ENCODE measurements at regions not wholly inside any gene's neighbourhood (a gene's known extent, or its start where the extent isn't known, plus 50 kb on each side); places are given as distances from the start of the nearest gene placed in this dataset.

GRCh38 chr1:200265881-200266280 lies 144.0 kb downstream of the ZNF281 start:
- H3K27ac ChIP-seq, result no peak overlapping the region
- H3K36me3 ChIP-seq, result no peaks in the 10 kb centered on the region
- H3K4me1 ChIP-seq, result no peaks in the 10 kb centered on the region
- TF ChIP-seq CTCF (IDR thresholded peaks at IDR 0.05), result no peak
- no peak overlapping the region for H3K4me3 ChIP-seq
- no peak for DNase-seq
- no peaks in the 10 kb centered on the region for H3K27me3 ChIP-seq
- intact Hi-C loops (cut with DNase I), result no loop called here
- ATAC-seq, result no peak
- no peaks in the 10 kb centered on the region for H3K9me3 ChIP-seq

GRCh38 chr1:200265104-200265503 lies 144.7 kb downstream of the ZNF281 start:
- H3K4me1 ChIP-seq, result no peaks in the 10 kb centered on the region
- ATAC-seq, result no peak
- no peak overlapping the region for H3K27ac ChIP-seq
- no peak overlapping the region for H3K4me3 ChIP-seq
- intact Hi-C loops (cut with DNase I), result no loop called here
- no peaks in the 10 kb centered on the region for H3K9me3 ChIP-seq
- H3K27me3 ChIP-seq, result no peaks in the 10 kb centered on the region
- no peak for DNase-seq
- H3K36me3 ChIP-seq, result no peaks in the 10 kb centered on the region
- TF ChIP-seq CTCF (IDR thresholded peaks at IDR 0.05), result no peak

- no peak for ATAC-seq
- no peak for TF ChIP-seq CTCF (IDR thresholded peaks at IDR 0.05)
- Histone ChIP-seq H3K9me3 (no peaks in the 10 kb centered on the region), H3K27me3 (no peaks in the 10 kb centered on the region), H3K4me3 (no peak overlapping the region), H3K4me1 (no peaks in the 10 kb centered on the region), H3K27ac (no peak overlapping the region), H3K36me3 (no peaks in the 10 kb centered on the region)
- intact Hi-C loops (cut with DNase I), result no loop called here
- DNase-seq, result no peak
These were observed 146.6 kb downstream of the ZNF281 start for GRCh38 chr1:200263203-200263602.

- ATAC-seq (no peak), DNase-seq (no peak)
- Histone ChIP-seq H3K9me3 (no peaks in the 10 kb centered on the region), H3K27ac (no peak overlapping the region), H3K4me3 (no peak overlapping the region), H3K27me3 (no peaks in the 10 kb centered on the region), H3K36me3 (no peaks in the 10 kb centered on the region), H3K4me1 (no peaks in the 10 kb centered on the region)
- intact Hi-C loops (cut with DNase I), result no loop called here
- no peak for TF ChIP-seq CTCF (IDR thresholded peaks at IDR 0.05)
These were observed 147.4 kb downstream of the ZNF281 start for GRCh38 chr1:200262326-200262965.

GRCh38 chr1:200260597-200261335 lies 149.1 kb downstream of the ZNF281 start:
- Histone ChIP-seq H3K4me1 (no peaks in the 10 kb centered on the region), H3K9me3 (no peaks in the 10 kb centered on the region), H3K4me3 (no peak overlapping the region), H3K36me3 (no peaks in the 10 kb centered on the region), H3K27ac (no peak overlapping the region), H3K27me3 (no peaks in the 10 kb centered on the region)
- DNase-seq (no peak), ATAC-seq (no peak)
- no peak for TF ChIP-seq CTCF (IDR thresholded peaks at IDR 0.05)
- intact Hi-C loops (cut with DNase I), result no loop called here

Measured in upper lobe of right lung (tissue), 1 donor.